Mammary epithelial cell (primary cell): ENCODE measurements at regions not wholly inside any gene's neighbourhood (a gene's known extent, or its start where the extent isn't known, plus 50 kb on each side); places are given as distances from the start of the nearest gene placed in this dataset.

Experiments
- CTCF ChIP-seq, 2 donors: IDR thresholded peaks in 1 of 2; conservative IDR thresholded peaks in 1 of 2; 2 replicates each; pipeline ENCODE4 v1.5.1; 2011 to 2012; ENCODE audit warnings: inconsistent platforms in 2 of 2, low read length in 2 of 2, mild to moderate bottlenecking in 2 of 2, control low read depth in 1 of 2, low read depth in 1 of 2; ENCODE audit not compliant: insufficient read depth in 1 of 2; ENCODE audit errors: extremely low read depth in 1 of 2
- EZH2 ChIP-seq: IDR thresholded peaks from 2 replicates; pipeline ENCODE4 v1.6.1; 2012; ENCODE audit warnings: low read length, inconsistent platforms, borderline replicate concordance

DNA sequence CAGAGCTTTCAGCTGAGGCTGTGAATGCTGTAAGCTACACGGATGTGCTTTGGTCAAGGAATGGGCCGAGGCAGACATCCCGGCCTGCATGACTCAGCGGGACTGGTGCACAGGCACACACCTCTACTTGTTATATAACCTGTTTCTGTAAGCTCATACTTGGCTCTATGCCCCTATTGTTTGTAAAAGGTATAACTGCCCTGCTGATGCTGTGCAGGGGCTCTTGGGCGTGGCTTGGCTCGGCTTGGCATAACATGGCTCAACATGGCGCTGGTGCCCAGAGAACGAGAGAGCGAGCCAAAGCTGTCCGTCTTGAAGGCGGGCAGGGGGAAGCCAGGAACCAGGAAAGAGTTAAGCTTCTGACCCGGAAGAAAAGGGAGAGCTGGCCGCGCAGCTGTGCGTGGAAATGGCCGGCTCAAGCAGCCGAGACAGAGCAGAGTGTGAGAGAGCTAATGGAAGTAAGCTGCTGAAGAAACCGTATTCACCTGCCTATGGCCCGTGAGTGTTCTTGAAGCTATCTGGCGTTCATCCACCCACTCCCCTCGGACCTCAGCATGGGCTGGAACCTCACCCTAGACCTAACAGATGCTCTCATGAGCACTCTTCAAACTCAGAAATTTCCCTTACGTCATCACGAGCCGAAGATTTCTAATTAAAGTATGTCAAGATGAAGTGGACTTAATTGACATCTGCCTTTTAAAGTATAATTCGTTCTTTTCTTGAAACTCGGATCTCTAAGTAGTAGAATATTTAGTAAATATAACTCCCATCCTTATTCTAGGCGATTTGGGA is 286.3 kb upstream of the AGA start:
- no peak for TF ChIP-seq CTCF (conservative IDR thresholded peaks at IDR 0.05 in 1 of 2, IDR thresholded peaks at IDR 0.05 in 1 of 2; ENCODE audit: extremely low read depth in 1 of 2, insufficient read depth in 1 of 2, low read depth in 1 of 2, low read length in 2 of 2)
- TF ChIP-seq EZH2: no peak
